WI38 (cell line): ENCODE measurements at regions not wholly inside any gene's neighbourhood (a gene's known extent, or its start where the extent isn't known, plus 50 kb on each side); places are given as distances from the start of the nearest gene placed in this dataset.

Experiments used
- H3K4me3 ChIP-seq: 2 replicates; pipeline ENCODE4 v1.5.1; 2011; ENCODE audit warnings: low read depth, mild to moderate bottlenecking, control low read depth, low read length
- TF ChIP-seq, protein P1 (sequence below): IDR thresholded peaks from 2 replicates; pipeline ENCODE4 v1.5.1; 2012; ENCODE audit warnings: low read depth, mild to moderate bottlenecking, control low read depth, low read length

DNA sequence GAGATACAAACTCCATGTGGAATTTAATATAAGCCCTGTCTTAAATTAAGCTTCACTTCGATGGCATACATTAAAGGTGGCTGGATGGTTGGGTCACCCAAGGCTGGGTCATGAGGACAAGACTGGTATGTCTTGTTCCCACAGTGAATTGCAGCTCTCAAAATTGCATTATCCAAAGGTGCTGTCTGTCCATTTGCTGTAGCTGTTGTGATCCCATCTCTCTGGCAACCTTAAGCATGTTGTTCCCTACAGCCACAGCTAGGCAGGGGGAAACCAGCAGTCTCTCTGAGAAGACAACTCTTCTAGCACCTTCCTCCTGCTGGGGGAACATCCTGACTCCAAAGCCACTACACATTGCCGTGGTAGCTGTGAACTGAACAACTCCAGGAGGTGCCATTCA lies 187.0 kb downstream of the NUAK1 start:
- H3K4me3 ChIP-seq: no peak overlapping the region
- TF ChIP-seq, protein P1, sequence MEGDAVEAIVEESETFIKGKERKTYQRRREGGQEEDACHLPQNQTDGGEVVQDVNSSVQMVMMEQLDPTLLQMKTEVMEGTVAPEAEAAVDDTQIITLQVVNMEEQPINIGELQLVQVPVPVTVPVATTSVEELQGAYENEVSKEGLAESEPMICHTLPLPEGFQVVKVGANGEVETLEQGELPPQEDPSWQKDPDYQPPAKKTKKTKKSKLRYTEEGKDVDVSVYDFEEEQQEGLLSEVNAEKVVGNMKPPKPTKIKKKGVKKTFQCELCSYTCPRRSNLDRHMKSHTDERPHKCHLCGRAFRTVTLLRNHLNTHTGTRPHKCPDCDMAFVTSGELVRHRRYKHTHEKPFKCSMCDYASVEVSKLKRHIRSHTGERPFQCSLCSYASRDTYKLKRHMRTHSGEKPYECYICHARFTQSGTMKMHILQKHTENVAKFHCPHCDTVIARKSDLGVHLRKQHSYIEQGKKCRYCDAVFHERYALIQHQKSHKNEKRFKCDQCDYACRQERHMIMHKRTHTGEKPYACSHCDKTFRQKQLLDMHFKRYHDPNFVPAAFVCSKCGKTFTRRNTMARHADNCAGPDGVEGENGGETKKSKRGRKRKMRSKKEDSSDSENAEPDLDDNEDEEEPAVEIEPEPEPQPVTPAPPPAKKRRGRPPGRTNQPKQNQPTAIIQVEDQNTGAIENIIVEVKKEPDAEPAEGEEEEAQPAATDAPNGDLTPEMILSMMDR: no peak

DNA sequence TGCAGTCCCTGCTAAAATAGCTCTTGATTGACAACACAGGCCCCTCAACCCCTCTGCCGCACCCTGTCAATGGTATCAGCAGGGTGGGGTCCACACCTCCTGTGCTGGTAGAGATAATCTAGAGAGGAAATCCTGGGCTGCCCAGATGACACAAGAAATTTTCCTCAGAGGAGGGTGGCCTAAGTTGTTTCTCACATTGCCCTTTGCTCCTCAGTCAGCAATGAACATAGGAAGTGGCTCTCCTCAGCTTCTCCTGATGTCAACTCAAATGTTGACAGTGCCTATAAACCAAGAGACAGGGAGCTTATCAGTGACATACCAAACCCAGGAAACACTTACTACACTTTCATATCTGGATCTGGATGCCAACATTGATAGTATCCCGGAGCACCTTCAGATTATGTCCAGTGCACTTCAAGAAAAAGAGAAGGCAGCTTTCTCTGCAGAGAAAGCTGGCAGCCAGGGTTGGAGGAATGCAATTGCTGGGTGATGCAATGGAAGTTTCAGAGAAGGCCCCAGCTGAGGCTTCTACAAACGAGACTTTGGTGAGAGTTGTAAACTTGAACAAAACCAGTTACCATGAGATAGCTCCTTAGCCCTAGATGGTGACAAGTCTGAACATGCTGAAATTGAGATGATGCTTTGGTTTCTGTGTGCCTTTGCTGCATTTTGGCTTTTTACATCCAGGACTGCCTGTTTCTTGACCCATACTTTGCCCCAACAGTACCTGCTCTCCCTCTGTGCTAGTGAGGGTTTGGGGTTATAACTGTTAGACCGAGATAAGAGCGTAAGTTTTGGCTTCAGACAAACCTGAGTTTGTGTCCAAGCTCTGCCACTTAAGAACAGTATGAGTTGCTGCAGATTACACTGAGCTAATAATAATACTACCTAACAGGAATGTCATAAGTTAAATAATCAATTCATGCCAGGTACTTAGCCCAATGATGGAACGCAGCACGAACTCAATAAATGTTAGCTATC lies 183.5 kb downstream of the NUAK1 start:
- TF ChIP-seq, protein P1: no peak
- no peak overlapping the region for H3K4me3 ChIP-seq

- no peak overlapping the region for H3K4me3 ChIP-seq
- TF ChIP-seq, protein P1: no peak
Observed at GRCh38 chr12:105955976-105956375, 182.8 kb downstream of the NUAK1 start.

- no peak overlapping the region for H3K4me3 ChIP-seq
- TF ChIP-seq, protein P1: no peak
Observed at GRCh38 chr12:105956662-105957457, 181.9 kb downstream of the NUAK1 start.

DNA sequence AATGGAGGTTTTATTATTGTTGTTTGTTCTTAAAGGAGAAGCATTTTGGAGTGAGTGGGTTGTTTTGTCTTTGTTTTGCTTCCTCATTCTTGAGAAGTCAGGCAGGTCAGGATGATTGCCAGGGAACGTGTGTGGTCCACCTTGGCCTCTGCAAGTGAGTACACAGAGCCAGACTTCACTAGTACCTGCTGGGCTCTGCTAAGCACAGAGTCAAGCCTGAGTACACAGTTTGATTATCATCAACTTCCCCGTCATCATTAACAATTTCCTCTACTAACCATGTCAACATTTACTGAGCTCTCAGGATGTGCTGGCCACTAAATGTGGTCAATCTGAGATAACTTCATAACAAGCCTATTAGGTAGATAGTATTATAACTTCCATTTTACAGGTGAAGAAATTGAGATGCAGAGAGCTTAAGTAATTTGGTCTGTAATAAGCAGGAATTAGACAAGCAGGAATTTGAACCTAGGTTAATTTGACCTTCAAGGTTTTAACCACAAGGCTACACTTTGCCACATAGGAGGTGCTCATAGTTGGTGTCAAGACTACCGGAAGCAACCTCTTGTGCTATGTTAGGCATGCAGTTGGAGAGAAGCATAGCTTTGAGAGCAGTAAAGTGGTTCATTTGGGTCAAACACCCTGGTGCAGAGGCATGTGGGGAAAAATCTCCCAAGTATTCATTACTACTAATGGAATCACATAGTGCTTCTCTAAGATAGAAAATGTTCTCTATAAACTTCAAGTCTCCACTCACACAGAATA lies 178.3 kb downstream of the NUAK1 start:
- H3K4me3 ChIP-seq: no peak overlapping the region
- TF ChIP-seq, protein P1: no peak

GRCh38 chr12:105961821-105962671 lies 176.7 kb downstream of the NUAK1 start:
- TF ChIP-seq, protein P1: no peak
- no peak overlapping the region for H3K4me3 ChIP-seq
